Breast epithelium (tissue), 3 donors: ENCODE measurements at regions not wholly inside any gene's neighbourhood (a gene's known extent, or its start where the extent isn't known, plus 50 kb on each side); places are given as distances from the start of the nearest gene placed in this dataset.

Experiments
- POLR2A ChIP-seq: fragments of 450-650 bp; IDR thresholded peaks from one replicate; pipeline ENCODE4 v1.6.1; 2016; ENCODE audit warnings: antibody characterized with exemption, mild to moderate bottlenecking, moderate library complexity
- TF ChIP-seq, protein P1 (sequence below), 3 donors: fragments of 450-650 bp; IDR thresholded peaks; one replicate each; pipeline ENCODE4 v1.5.1; 2016 to 2017; ENCODE audit warnings: antibody characterized with exemption in 3 of 3, mild to moderate bottlenecking in 3 of 3, moderate library complexity in 3 of 3

DNA sequence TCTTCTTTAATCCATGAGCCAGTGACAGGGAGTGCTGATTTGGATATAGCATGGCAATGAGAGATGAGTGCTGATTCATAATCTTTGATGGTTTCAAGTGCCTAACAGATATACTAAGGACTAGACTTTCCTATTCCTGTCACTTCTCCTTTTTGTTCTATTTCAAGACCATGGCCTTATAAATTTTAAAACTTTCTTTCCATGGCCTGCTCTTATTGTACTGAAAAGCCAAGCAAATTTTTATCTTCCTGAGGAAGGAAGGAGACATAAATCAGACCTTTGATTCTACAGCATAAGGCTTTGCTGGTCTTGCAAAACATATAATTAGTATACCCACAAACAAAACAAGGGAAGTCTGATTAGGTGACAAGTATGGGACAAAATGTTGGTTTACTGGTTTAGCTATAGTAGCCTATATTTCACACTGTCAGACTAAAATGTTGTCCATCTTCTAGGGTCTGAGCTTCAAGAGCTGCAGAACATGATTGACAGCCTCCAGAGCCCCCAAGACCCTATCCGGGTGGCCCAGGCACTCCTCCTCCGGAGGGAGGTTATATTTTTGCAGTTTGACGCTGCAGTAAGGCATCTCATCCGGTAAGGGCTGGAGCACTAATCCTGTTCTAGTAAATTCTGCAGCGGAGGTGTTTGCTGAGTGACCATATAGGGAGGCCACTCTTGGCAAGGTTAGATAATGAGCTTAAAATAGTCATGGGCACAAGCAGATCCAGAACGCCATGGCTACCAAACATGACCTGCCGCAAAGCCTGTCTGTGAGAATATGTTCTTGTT is 82.3 kb downstream of the CD164 start:
- no peak for TF ChIP-seq POLR2A
- TF ChIP-seq, protein P1, sequence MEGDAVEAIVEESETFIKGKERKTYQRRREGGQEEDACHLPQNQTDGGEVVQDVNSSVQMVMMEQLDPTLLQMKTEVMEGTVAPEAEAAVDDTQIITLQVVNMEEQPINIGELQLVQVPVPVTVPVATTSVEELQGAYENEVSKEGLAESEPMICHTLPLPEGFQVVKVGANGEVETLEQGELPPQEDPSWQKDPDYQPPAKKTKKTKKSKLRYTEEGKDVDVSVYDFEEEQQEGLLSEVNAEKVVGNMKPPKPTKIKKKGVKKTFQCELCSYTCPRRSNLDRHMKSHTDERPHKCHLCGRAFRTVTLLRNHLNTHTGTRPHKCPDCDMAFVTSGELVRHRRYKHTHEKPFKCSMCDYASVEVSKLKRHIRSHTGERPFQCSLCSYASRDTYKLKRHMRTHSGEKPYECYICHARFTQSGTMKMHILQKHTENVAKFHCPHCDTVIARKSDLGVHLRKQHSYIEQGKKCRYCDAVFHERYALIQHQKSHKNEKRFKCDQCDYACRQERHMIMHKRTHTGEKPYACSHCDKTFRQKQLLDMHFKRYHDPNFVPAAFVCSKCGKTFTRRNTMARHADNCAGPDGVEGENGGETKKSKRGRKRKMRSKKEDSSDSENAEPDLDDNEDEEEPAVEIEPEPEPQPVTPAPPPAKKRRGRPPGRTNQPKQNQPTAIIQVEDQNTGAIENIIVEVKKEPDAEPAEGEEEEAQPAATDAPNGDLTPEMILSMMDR (IDR thresholded peaks at IDR 0.05) = no peak
